Karpas-422 (cell line): ENCODE measurements at regions not wholly inside any gene's neighbourhood (a gene's known extent, or its start where the extent isn't known, plus 50 kb on each side); places are given as distances from the start of the nearest gene placed in this dataset.
"Not testable (repeated sequence)": the region's sequence is repeated elsewhere in the genome, so short reads cannot be mapped to it uniquely, and the experiment has no call there.

Experiments
- DNase-seq: peaks from one replicate; pipeline ENCODE4 v3.0.0-alpha.2; 2015
- H2AFZ ChIP-seq: fragments of 200-600 bp; sonication (generic); 2 replicates; pipeline ENCODE4 v1.6.1; 2014; ENCODE audit warnings: antibody characterized with exemption, low read length, mixed read lengths
- H3K27ac ChIP-seq: fragments of 200-600 bp; sonication (generic); 2 replicates; pipeline ENCODE4 v1.5.1; 2014; ENCODE audit warnings: mild to moderate bottlenecking, low read length, moderate library complexity
- H3K27me3 ChIP-seq: fragments of 200-600 bp; sonication (generic); 2 replicates; pipeline ENCODE4 v1.6.1; 2014; ENCODE audit warnings: low read length, mixed read lengths
- H3K36me3 ChIP-seq: fragments of 200-600 bp; sonication (generic); 2 replicates; pipeline ENCODE4 v1.6.1; 2014; ENCODE audit warnings: low read length, mixed read lengths; ENCODE audit not compliant: insufficient read depth
- H3K4me1 ChIP-seq: fragments of 200-600 bp; sonication (generic); 2 replicates; pipeline ENCODE4 v1.6.1; 2014; ENCODE audit warnings: mild to moderate bottlenecking, low read length, mixed read lengths
- H3K4me2 ChIP-seq: fragments of 200-600 bp; sonication (generic); 2 replicates; pipeline ENCODE4 v1.6.1; 2014; ENCODE audit warnings: low read length, low read depth, mild to moderate bottlenecking; ENCODE audit not compliant: poor library complexity, severe bottlenecking
- H3K4me3 ChIP-seq: fragments of 200-600 bp; sonication (generic); 2 replicates; pipeline ENCODE4 v1.5.1; 2014; ENCODE audit warnings: mild to moderate bottlenecking, antibody characterized with exemption, low read length, mixed read lengths
- H3K79me2 ChIP-seq: fragments of 200-600 bp; sonication (generic); 2 replicates; pipeline ENCODE4 v1.6.1; 2014; ENCODE audit warnings: mild to moderate bottlenecking, low read length, mixed read lengths
- H3K9ac ChIP-seq: fragments of 200-600 bp; sonication (generic); 2 replicates; pipeline ENCODE4 v1.6.0; 2014; ENCODE audit warnings: low read length
- H3K9me2 ChIP-seq: fragments of 200-600 bp; sonication (generic), shearing (Covaris generic); replicated peaks from 2 replicates; pipeline ENCODE4 v1.6.0; 2014; ENCODE audit warnings: mild to moderate bottlenecking, low read length, moderate library complexity; ENCODE audit not compliant: insufficient read depth
- H3K9me3 ChIP-seq: fragments of 300-700, 200-600 bp; sonication (generic); 2 replicates; pipeline ENCODE4 v1.6.1; 2014; ENCODE audit warnings: low read length, mixed read lengths
- H4K20me1 ChIP-seq: fragments of 200-600 bp; sonication (generic); 2 replicates; pipeline ENCODE4 v1.6.1; 2014; ENCODE audit warnings: mild to moderate bottlenecking, antibody characterized with exemption, low read length, low read depth; ENCODE audit not compliant: insufficient read depth

DNA sequence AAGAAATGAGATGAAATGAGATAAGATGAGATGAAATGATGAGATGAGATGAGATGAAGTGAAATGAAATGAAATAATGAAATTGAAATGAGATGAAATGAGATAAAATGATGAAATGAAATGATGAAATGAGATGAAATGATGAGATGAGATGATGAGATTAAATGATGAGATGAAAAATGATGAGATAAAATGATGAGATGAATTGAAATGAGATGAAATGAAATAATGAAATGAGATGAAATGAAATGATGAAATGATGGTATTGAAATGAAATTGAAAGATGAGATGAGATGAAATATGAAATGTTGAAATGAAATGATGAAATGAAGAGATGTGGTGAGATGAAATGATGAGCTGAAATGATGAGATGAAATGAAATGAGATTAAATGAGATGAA is 231.0 kb downstream of the GOLGA6L6 start:
- Histone ChIP-seq H3K27ac (no peak overlapping the region), H3K4me1 (no peaks in the 10 kb centered on the region), H3K4me2 (no peak overlapping the region), H3K9me2 (no peaks in the 10 kb centered on the region), H3K79me2 (no peaks in the 10 kb centered on the region), H3K9me3 (peaks cover 21% of the 10 kb centered on the region), H3K27me3 (no peaks in the 10 kb centered on the region), H3K36me3 (no peaks in the 10 kb centered on the region), H3K9ac (no peak overlapping the region), H2AFZ (no peak overlapping the region), H3K4me3 (no peak overlapping the region), H4K20me1 (no peaks in the 10 kb centered on the region)
- DNase-seq = no peak

DNA sequence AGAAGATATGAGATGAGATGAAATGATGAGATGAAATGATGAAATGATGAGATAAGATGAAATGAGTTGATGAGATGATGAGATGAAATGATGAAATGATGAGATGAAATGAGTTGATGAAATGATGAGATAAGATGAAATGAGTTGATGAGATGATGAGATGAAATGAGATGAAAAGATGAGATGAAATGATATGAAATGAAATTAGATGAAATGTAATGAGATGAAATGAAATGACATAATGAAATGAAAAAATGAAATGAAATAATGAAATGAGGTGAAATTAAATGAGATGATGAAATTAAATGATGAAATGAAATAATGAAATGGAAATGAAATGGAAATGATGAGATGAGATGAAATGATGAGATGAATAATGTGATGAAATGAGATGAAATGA is 231.6 kb downstream of the GOLGA6L6 start:
- not testable (repeated sequence) for H4K20me1 ChIP-seq, H3K4me1 ChIP-seq, H3K4me3 ChIP-seq, H3K9me2 ChIP-seq, H3K9ac ChIP-seq, H3K27me3 ChIP-seq, H3K79me2 ChIP-seq, H3K27ac ChIP-seq, H3K36me3 ChIP-seq, H2AFZ ChIP-seq, DNase-seq, H3K4me2 ChIP-seq
- H3K9me3 ChIP-seq = peaks cover 21% of the 10 kb centered on the region

DNA sequence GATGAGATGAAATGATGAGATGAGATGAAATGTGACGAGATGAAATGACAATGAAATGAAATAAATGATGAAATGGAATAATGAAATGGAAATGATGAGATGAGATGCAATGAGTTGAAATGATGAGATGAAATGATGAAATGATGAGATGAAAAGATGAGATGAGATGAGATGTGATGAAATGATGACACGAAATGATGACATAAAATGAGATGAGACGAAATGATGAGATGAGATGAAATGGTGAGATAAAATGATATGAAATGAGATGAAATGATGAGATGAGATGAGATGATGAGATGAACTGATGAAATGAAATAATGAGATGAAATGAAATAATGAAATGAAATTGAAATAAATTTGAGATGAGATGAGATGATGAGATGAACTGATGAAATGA is 232.2 kb downstream of the GOLGA6L6 start:
- DNase-seq, H4K20me1 ChIP-seq, H3K27me3 ChIP-seq, H3K27ac ChIP-seq, H3K4me2 ChIP-seq, H3K4me1 ChIP-seq, H3K9me2 ChIP-seq, H3K9ac ChIP-seq, H3K4me3 ChIP-seq, H3K79me2 ChIP-seq, H2AFZ ChIP-seq, H3K36me3 ChIP-seq: not testable (repeated sequence)
- peaks cover 25% of the 10 kb centered on the region for H3K9me3 ChIP-seq

DNA sequence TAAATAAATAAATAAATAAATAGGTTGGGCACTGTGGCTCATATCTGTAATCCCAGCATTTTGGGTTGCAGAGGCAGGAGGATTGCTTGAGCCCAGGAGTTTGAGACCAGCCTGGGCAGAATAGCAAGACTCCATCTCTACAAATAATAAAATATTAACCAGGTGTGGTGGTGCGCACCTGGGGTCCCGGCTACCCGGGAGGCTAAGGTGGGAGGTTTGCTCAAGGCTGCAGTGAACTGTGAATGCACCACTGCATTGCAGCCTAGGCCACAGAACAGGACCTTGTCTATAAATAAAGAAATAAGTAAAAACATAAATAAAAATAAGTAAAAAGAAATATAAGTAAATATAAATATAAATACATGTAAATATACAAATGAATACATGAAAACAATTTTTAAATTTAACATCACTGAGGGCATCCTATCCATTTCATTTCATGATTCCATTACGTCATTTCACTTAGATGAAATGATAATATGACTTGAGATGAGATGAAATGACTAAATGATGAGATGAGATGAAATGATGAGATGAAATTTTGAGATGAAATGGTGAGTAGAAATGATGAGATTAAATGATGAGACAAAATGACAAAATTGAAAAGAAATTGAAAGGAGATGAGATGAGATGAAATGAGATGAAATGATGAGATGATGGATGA is 233.4 kb downstream of the GOLGA6L6 start:
- H3K27me3 ChIP-seq, DNase-seq, H3K36me3 ChIP-seq, H3K4me2 ChIP-seq, H3K27ac ChIP-seq, H3K79me2 ChIP-seq, H3K9ac ChIP-seq, H3K4me1 ChIP-seq, H4K20me1 ChIP-seq, H3K4me3 ChIP-seq, H3K9me2 ChIP-seq, H2AFZ ChIP-seq: not testable (repeated sequence)
- H3K9me3 ChIP-seq = peaks cover 25% of the 10 kb centered on the region

DNA sequence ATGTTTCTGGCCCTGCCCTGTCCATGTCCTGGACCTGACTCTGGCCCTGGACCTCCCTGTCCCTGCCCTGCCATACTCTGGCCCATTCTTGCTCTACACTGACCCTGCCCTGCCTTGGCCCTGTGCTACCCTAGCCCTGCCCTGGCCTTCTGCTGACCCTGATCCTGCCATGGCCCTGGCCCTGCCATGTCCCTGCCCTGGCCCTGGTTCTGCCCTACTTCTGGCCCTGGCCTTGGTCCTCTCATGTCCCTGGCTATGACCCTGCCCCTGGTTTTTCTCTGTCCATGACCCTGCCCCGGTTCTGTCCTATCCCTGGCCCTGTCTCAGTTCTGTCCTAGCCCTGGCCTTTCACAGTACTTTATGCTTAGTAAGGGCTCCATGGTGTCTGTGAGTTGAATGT is 234.5 kb downstream of the GOLGA6L6 start:
- H3K27ac ChIP-seq, H3K36me3 ChIP-seq, H2AFZ ChIP-seq, DNase-seq, H3K27me3 ChIP-seq, H3K79me2 ChIP-seq, H3K9me2 ChIP-seq, H3K4me3 ChIP-seq, H3K4me2 ChIP-seq, H3K4me1 ChIP-seq, H4K20me1 ChIP-seq, H3K9ac ChIP-seq: not testable (repeated sequence)
- H3K9me3 ChIP-seq = peaks cover 25% of the 10 kb centered on the region

DNA sequence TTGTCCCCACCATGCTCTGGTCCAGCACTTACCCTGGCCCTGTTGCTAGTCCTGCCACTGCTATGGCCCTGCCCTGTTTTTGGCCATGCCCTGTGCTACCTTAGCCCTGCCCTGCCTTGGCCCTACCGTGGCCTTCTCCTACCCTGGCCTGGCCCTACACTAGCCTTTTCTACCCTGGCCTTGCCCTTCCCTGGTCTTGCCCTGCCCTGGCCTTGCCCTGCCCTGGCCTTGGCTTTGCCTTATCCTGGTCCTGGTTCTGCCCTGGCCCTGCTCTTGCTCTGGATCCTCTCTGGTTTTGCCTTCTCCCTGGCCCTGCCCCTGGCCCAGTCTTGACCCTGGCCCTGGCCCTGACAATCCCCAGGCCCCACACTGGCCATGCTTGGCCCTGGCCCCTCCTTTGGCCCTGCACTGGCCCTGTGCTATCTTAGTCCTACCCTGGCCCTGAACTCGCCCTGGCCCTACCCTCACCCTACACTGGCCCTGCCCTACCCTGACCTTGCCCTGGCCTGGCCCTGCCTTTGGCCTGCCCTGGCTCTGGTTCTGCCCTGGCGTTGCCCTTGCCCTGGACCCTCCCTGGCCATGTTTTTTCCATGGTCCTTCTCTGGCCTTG is 235.0 kb downstream of the GOLGA6L6 start:
- not testable (repeated sequence) for H3K27ac ChIP-seq, H2AFZ ChIP-seq, H3K27me3 ChIP-seq, H3K36me3 ChIP-seq, H3K9ac ChIP-seq, H3K4me3 ChIP-seq, H3K9me2 ChIP-seq, H3K4me2 ChIP-seq, H4K20me1 ChIP-seq, H3K4me1 ChIP-seq, H3K79me2 ChIP-seq, DNase-seq
- peaks cover 25% of the 10 kb centered on the region for H3K9me3 ChIP-seq

DNA sequence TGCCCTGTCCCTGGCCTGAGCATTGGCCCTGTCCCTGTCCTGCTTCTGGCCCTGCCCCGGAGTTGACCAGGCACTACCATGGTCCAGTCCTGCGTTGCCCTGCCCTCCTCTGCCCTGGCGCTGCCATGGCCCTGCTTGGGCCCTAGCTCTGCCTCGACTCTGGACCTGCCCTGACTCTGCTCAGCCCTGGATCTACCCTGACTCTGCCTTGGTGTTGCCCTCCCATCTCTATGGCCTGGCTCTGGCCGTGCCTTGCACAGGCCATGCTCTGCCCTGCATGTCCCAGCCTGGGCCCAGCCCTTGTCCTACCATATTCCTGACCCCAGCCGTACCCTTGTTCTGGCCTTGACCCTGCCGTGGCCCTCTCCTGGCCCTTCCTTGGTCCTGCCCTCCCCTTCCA is 235.7 kb downstream of the GOLGA6L6 start:
- H3K4me1 ChIP-seq, H4K20me1 ChIP-seq, H3K9me2 ChIP-seq, H3K27me3 ChIP-seq, H2AFZ ChIP-seq, H3K79me2 ChIP-seq, H3K9ac ChIP-seq, DNase-seq, H3K4me3 ChIP-seq, H3K36me3 ChIP-seq, H3K27ac ChIP-seq, H3K4me2 ChIP-seq: not testable (repeated sequence)
- peaks cover 25% of the 10 kb centered on the region for H3K9me3 ChIP-seq

DNA sequence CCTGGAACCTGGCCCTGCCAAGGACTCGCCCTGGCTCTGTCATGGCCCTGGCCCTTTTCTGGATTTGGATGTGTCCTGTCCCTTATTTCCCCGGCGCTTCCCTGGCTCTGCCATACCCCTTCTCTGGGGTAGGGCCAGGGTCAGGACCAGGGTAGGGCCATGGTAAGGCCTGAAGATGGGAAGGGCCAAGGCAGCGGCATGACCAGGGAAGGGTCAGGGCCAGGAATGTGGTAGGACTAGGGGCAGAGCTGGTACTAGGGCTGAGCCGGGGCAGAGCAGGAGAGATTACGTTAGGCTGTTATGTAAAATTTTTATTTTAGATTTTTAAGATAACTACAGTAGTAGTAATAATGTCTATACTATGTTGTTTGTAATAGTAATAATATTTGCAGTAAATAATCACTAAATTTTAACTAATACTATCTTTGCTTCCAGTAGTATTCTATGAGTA is 236.6 kb downstream of the GOLGA6L6 start:
- H3K4me1 ChIP-seq, H3K36me3 ChIP-seq, H3K27ac ChIP-seq, DNase-seq, H2AFZ ChIP-seq, H3K4me3 ChIP-seq, H4K20me1 ChIP-seq, H3K27me3 ChIP-seq, H3K4me2 ChIP-seq, H3K79me2 ChIP-seq, H3K9ac ChIP-seq, H3K9me2 ChIP-seq: not testable (repeated sequence)
- H3K9me3 ChIP-seq = peaks cover 21% of the 10 kb centered on the region
